ENCODE measurements at regions not wholly inside any gene's neighbourhood (a gene's known extent, or its start where the extent isn't known, plus 50 kb on each side); places are given as distances from the start of the nearest gene placed in this dataset.
"Not testable (repeated sequence)": the region's sequence is repeated elsewhere in the genome, so short reads cannot be mapped to it uniquely, and the experiment has no call there.

DNA sequence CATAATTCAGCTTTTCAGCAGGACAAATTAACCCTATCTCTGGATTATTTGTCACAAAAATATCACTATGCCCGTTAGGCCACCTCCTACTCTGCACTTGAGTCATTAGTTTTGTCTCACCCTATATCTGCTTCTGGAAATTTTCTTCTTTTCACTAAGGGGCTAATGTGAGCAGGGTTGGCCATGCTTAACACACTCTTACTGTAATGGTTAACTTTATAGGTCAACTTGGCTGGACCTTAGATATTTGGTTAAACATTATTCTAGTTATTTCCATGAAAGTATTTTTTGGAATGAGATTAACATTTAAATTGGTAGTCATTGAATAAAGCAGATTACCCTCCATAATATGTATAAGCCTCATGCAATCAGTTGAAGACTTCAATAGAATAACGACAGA is 394.6 kb upstream of the PTCHD4 start:
- TF ChIP-seq ZFX (IDR thresholded peaks at IDR 0.05; ENCODE audit: borderline replicate concordance): no peak
- no peak for TF ChIP-seq CTCF (IDR thresholded peaks at IDR 0.05)
- H3K27ac ChIP-seq: no peak overlapping the region

DNA sequence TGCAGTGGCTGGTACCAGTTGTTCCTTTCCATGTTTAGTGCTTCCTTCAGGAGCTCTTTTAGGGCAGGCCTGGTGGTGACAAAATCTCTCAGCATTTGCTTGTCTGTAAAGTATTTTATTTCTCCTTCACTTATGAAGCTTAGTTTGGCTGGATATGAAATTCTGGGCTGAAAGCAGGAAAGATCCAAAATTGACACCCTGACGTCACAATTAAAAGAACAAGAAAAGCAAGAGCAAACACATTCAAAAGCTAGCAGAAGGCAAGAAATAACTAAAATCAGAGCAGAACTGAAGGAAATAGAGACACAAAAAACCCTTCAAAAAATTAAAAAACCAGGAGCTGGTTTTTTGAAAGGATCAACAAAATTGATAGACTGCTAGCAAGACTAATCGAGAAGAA is 382.4 kb upstream of the PTCHD4 start:
- not testable (repeated sequence) for H3K27ac ChIP-seq

- TF ChIP-seq CTCF (IDR thresholded peaks at IDR 0.05): no peak
- no peak for TF ChIP-seq ZFX (IDR thresholded peaks at IDR 0.05; ENCODE audit: borderline replicate concordance)
Observed at GRCh38 chr6:48490658-48491057, 379.7 kb upstream of the PTCHD4 start.

DNA sequence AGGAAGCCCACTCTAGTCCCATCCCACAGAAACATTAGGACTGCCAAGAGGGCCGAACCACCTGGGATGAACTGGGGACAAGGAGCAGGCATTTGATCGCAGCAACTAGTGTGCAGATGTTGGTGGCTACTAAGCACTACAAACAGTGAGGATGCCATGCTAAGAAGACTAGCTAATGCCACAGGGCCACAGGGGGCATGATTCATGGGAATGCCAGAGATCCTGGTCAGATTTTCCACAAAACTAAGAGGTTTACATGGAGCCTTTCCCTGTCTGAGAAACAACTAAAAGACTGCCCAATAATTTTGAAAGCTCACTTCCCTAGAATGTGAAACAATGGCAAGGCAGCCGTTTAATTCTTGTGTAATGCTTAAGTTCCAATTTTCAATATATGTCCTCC is 375.9 kb upstream of the PTCHD4 start:
- no peak overlapping the region for H3K27ac ChIP-seq
- no peak for TF ChIP-seq ZFX (IDR thresholded peaks at IDR 0.05; ENCODE audit: borderline replicate concordance)
- no peak for TF ChIP-seq CTCF (IDR thresholded peaks at IDR 0.05)

More at GRCh38 chr6:48490658-48491057, 379.7 kb upstream of the PTCHD4 start:
- H3K27ac ChIP-seq: no peak overlapping the region

GRCh38 chr6:48486373-48486772 is 375.4 kb upstream of the PTCHD4 start:
- TF ChIP-seq ZFX (IDR thresholded peaks at IDR 0.05; ENCODE audit: borderline replicate concordance) (no peak), CTCF (IDR thresholded peaks at IDR 0.05) (no peak)
- no peak overlapping the region for H3K27ac ChIP-seq

DNA sequence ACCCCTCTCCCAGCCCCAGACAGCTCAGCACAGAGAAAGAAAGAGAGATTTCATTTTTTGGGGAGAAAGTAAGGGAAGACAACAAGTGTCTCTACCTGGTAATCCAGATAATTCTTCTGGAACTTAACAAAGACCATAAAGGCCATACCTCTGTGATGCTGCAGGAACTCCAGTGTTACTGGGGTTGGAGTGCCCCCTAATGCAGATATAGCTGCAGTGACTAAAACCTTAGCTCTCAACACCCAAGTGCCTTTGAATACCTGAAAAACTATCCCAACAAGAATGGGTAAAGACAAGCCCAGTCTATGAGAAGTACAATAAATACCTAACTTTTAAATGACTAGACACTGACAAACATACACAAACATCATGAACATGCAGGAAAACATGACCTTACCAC is 365.3 kb upstream of the PTCHD4 start:
- no peak overlapping the region for H3K27ac ChIP-seq
- TF ChIP-seq CTCF (IDR thresholded peaks at IDR 0.05) (no peak; the same call in 1 of the 2 replicates), ZFX (IDR thresholded peaks at IDR 0.05; ENCODE audit: borderline replicate concordance) (no peak)

DNA sequence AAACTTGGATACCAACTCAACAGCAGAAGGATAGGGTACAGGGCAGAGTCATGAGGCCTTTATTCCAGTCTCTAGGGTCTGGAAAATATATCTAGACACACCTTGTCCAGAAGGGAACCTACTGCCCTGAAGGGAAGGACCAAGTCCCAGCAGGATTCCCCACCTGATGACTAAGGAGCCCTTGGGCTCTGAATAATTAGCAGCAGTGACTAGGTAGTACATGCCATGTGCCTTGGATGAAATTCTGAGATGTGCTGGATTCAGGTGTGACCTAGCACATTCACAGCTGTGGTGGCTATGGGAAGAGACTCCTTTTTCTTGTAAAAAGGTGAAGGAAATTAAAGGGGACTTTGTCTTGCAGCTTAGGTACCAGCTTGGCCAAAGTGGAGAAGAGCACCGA is 364.3 kb upstream of the PTCHD4 start:
- no peak overlapping the region for H3K27ac ChIP-seq
- TF ChIP-seq ZFX (IDR thresholded peaks at IDR 0.05; ENCODE audit: borderline replicate concordance): no peak
- no peak for TF ChIP-seq CTCF (IDR thresholded peaks at IDR 0.05)

DNA sequence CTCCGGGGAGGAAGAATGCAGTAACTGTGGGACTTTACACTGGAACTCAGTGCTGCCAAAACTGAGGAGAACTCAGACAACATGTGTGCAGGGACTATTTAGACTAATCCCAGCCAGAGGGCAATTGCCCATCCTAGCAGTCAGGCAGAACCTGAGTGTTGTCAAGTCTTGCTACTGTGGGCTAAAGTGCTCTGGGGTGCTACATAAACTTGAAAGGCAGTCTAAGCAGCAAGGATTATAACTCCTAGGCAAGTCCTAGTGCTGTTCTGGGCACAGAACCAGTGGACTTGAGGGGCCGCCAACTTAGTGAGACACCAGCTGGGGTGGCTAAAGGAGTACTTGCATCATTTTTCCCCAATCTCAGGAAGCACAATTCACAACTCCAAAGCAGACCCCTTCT is 363.8 kb upstream of the PTCHD4 start:
- H3K27ac ChIP-seq: no peak overlapping the region
- no peak for TF ChIP-seq ZFX (IDR thresholded peaks at IDR 0.05; ENCODE audit: borderline replicate concordance)
- no peak for TF ChIP-seq CTCF (IDR thresholded peaks at IDR 0.05)
